Stomach (tissue), 4 donors: ENCODE measurements at regions not wholly inside any gene's neighbourhood (a gene's known extent, or its start where the extent isn't known, plus 50 kb on each side); places are given as distances from the start of the nearest gene placed in this dataset.

Experiments used
- CTCF ChIP-seq, 7 experiments: fragments of 450-650 bp in 4 of 7; fragments of 200-600 bp in 3 of 7; sonication (generic) in 3 of 7; IDR thresholded peaks; one replicate each; pipeline ENCODE4 v1.5.1; 2016 to 2019; ENCODE audit warnings: antibody characterized with exemption in 7 of 7, control low read depth in 2 of 7, mild to moderate bottlenecking in 1 of 7
- EP300 ChIP-seq: sonication (generic); formaldehyde crosslinking; IDR thresholded peaks from one replicate; pipeline ENCODE4 v1.6.1; 2017; ENCODE audit warnings: antibody characterized with exemption
- POLR2A ChIP-seq, 4 donors: fragments of 450-650 bp; IDR thresholded peaks; one replicate each; pipeline ENCODE4 v1.6.1; 2016; ENCODE audit warnings: antibody characterized with exemption in 4 of 4, control low read depth in 2 of 4, mild to moderate bottlenecking in 1 of 4, moderate library complexity in 1 of 4

- TF ChIP-seq EP300 (no peak), CTCF (IDR thresholded peaks at IDR 0.05) (no peak), POLR2A (IDR thresholded peaks at IDR 0.05) (no peak)
Measured at GRCh38 chr6:9717568-9717967, 697.3 kb downstream of the TFAP2A start.
